Esophagus (tissue), 2 donors: ENCODE measurements at regions not wholly inside any gene's neighbourhood (a gene's known extent, or its start where the extent isn't known, plus 50 kb on each side); places are given as distances from the start of the nearest gene placed in this dataset.
"Not testable (repeated sequence)": the region's sequence is repeated elsewhere in the genome, so short reads cannot be mapped to it uniquely, and the experiment has no call there.

ENCODE experiments used
- H3K27ac ChIP-seq, 2 donors: one replicate each; pipeline ENCODE4 v1.5.1; 2013; ENCODE audit warnings: low read depth in 2 of 2, mild to moderate bottlenecking in 2 of 2, inconsistent platforms in 1 of 2, low read length in 1 of 2, moderate library complexity in 1 of 2
- H3K27me3 ChIP-seq, 2 donors: one replicate each; pipeline ENCODE4 v1.6.1; 2013; ENCODE audit warnings: low read length in 2 of 2, control low read depth in 1 of 2, mild to moderate bottlenecking in 1 of 2; ENCODE audit not compliant: insufficient read depth in 2 of 2, control insufficient read depth in 1 of 2
- H3K36me3 ChIP-seq, 2 donors: one replicate each; pipeline ENCODE4 v1.6.1; 2013; ENCODE audit warnings: low read length in 1 of 2; ENCODE audit not compliant: control insufficient read depth in 2 of 2, insufficient read depth in 2 of 2
- H3K4me1 ChIP-seq, 2 donors: one replicate each; pipeline ENCODE4 v1.6.1; 2013; ENCODE audit warnings: low read length in 1 of 2; ENCODE audit not compliant: control insufficient read depth in 2 of 2, insufficient read depth in 2 of 2
- H3K4me3 ChIP-seq, 2 donors: one replicate each; pipeline ENCODE4 v1.5.1; 2013; ENCODE audit warnings: low read length in 2 of 2, mild to moderate bottlenecking in 2 of 2, low read depth in 1 of 2, moderate library complexity in 1 of 2
- H3K9me3 ChIP-seq, 2 donors: one replicate each; pipeline ENCODE4 v1.6.1; 2013; ENCODE audit warnings: mild to moderate bottlenecking in 2 of 2, low read depth in 1 of 2, low read length in 1 of 2, moderate library complexity in 1 of 2; ENCODE audit not compliant: control insufficient read depth in 2 of 2, insufficient read depth in 1 of 2
- WGBS, 2 donors: extraction: QIAGEN DNeasy Blood & Tissue Kit; methylation state at CpG; one replicate each; pipeline ENCODE4 v1.1.7; 2013; 5-methylcytosine and 5-hydroxymethylcytosine counted together
- donor health status: healthy with polysubstance abuse.
- donor health status: Bipolar disorder and iron deficiency.

GRCh38 chr5:152113401-152113800 is 188.8 kb upstream of the GLRA1 start:
- WGBS, 2 donors: 42 to 59% methylated on average over 2 of the region's 2 CpGs
- Histone ChIP-seq H3K4me3 (no peak overlapping the region), H3K36me3 (no peaks in the 10 kb centered on the region), H3K27me3 (no peaks in the 10 kb centered on the region), H3K4me1 (no peaks in the 10 kb centered on the region), H3K9me3 (no peaks in the 10 kb centered on the region), H3K27ac (no peak overlapping the region)

DNA sequence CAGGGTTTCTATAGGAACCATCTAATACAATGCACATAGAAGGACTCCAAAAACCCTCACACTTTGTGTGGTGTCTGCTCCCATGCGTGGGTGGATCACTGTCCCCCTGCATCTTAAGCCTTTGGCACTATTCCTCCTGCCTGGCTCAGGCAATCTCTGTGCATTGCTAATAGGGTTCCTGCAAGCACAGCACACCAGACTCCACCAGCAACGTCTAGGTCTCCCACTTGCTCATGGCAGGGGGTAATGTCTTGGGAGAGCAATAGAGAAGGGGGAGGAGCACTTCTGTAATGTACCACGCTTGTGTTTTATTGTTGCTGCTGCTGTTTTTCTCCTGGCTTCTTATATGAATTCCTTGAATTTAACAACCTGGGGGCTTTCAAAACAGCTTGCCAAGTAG is 182.6 kb upstream of the GLRA1 start:
- Histone ChIP-seq H3K9me3 (no peaks in the 10 kb centered on the region), H3K27me3 (no peaks in the 10 kb centered on the region), H3K36me3 (no peaks in the 10 kb centered on the region), H3K4me3 (no peak overlapping the region), H3K27ac (no peak overlapping the region), H3K4me1 (no peaks in the 10 kb centered on the region)
- 31 to 33% methylated on average over 3 of the region's 3 CpGs for WGBS, 2 donors

GRCh38 chr5:152106571-152106970 is 181.9 kb upstream of the GLRA1 start:
- H3K36me3 ChIP-seq: no peaks in the 10 kb centered on the region
- no peak overlapping the region for H3K27ac ChIP-seq
- H3K27me3 ChIP-seq: no peaks in the 10 kb centered on the region
- no peak overlapping the region for H3K4me3 ChIP-seq
- no peaks in the 10 kb centered on the region for H3K9me3 ChIP-seq
- no peaks in the 10 kb centered on the region for H3K4me1 ChIP-seq
- 87% methylated on average over 2 of the region's 2 CpGs for WGBS, 2 donors

DNA sequence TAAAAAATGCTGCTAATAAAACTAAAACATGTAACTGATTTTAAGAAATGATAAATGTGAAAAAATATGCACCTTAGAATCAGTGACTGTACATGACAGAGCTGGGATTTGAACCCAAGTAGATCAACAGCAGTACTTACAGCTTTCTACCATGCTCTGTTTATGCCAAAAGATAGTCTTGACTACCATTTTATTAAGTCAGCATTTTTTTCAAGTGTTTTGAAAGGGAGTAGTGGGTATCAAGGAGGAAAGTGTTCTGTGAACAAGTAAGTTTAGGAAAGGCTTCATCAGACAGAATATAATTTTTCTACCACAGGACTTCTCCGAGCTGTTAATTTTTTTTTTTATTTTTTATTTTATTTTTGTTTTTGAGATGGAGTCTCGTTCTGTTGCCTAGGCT is 180.4 kb upstream of the GLRA1 start:
- WGBS, 2 donors: 86 to 87% methylated on average over 2 of the region's 2 CpGs

DNA sequence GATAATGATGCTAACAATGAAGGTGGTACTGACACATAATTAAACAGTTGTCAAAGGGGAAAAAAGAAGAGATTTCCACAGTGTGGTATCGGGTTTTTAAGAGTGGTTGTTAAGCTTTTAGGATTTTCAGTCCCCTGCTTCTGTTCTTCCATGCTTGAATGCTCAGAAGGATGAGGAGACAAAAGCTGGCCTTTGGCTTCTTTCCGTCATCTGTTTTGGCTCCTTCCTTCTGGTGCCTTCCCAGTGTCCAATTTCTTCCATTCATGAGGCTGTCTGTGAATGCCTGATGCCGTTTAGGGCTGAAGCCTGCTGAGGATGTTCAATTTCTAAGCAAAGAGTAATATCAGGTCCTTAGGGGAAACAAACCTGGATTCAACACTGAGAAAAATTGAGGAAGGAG is 179.6 kb upstream of the GLRA1 start:
- 45 to 61% methylated on average over 3 of the region's 3 CpGs for WGBS, 2 donors
- H3K27ac ChIP-seq: no peak overlapping the region
- no peak overlapping the region for H3K4me3 ChIP-seq
- no peaks in the 10 kb centered on the region for H3K4me1 ChIP-seq
- no peaks in the 10 kb centered on the region for H3K27me3 ChIP-seq
- H3K36me3 ChIP-seq: no peaks in the 10 kb centered on the region
- H3K9me3 ChIP-seq: no peaks in the 10 kb centered on the region

More for the DNA sequence above, 180.4 kb upstream of the GLRA1 start:
- no peaks in the 10 kb centered on the region for H3K36me3 ChIP-seq
- H3K27me3 ChIP-seq: no peaks in the 10 kb centered on the region
- no peak overlapping the region for H3K4me3 ChIP-seq
- H3K9me3 ChIP-seq: no peaks in the 10 kb centered on the region
- no peaks in the 10 kb centered on the region for H3K4me1 ChIP-seq
- H3K27ac ChIP-seq: no peak overlapping the region

DNA sequence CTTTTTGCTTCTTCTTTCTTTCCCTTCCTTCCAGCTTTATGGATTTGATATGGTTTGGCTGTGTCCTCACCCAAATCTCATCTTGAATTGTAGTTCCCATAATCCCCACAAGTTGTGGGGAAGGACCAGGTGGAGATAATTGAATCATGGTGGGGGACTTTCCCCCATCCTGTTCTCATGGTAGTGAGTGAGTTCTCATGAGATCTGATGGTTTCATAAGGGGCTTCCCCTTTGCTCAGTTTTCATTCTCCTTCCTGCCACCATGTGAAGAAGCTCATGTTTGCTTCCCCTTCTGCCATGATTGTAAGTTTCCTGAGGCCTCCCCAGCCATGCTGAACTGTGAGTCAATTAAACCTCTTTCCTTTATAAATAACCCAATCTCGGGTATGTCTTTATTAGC is 178.3 kb upstream of the GLRA1 start:
- H3K4me1 ChIP-seq, H3K4me3 ChIP-seq, H3K9me3 ChIP-seq, H3K36me3 ChIP-seq, H3K27ac ChIP-seq, H3K27me3 ChIP-seq: not testable (repeated sequence)
- WGBS, 2 donors: 32 to 44% methylated on average over 1 of the region's 1 CpG

- Histone ChIP-seq H3K36me3 (no peaks in the 10 kb centered on the region), H3K27me3 (no peaks in the 10 kb centered on the region), H3K9me3 (no peaks in the 10 kb centered on the region), H3K4me3 (no peak overlapping the region), H3K27ac (no peak overlapping the region), H3K4me1 (no peaks in the 10 kb centered on the region)
- 78 to 81% methylated on average over 3 of the region's 3 CpGs for WGBS, 2 donors
Measured at GRCh38 chr5:152102057-152102456, 177.4 kb upstream of the GLRA1 start.

GRCh38 chr5:152100462-152100861 is 175.8 kb upstream of the GLRA1 start:
- Histone ChIP-seq H3K36me3 (no peaks in the 10 kb centered on the region), H3K9me3 (no peaks in the 10 kb centered on the region), H3K4me1 (no peaks in the 10 kb centered on the region)

DNA sequence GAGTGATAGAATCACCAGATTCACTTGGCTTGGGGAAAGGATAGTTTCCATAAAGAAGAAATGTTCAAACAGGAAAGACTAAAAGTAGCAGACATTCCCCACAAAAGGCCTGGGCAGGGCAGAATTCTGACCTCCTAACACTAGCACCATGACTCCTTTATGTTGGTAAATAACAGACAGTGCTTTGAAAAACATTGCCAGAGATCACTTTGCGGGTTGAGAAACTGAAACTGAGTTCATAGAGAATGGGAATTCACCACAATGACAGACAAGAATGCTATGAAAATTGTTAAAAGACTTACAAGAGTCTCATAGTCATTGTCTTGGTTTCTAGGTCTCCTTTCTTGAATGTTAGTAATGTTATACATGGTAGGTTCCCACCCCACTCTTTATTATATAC is 172.5 kb upstream of the GLRA1 start:
- WGBS, 2 donors: 54 to 55% methylated on average over 1 of the region's 1 CpG
- H3K4me1 ChIP-seq: no peaks in the 10 kb centered on the region
- no peaks in the 10 kb centered on the region for H3K27me3 ChIP-seq
- H3K9me3 ChIP-seq: no peaks in the 10 kb centered on the region
- H3K36me3 ChIP-seq: no peaks in the 10 kb centered on the region
- no peak overlapping the region for H3K27ac ChIP-seq
- H3K4me3 ChIP-seq: no peak overlapping the region

More at GRCh38 chr5:152100462-152100861, 175.8 kb upstream of the GLRA1 start:
- H3K27ac ChIP-seq: no peak overlapping the region
- no peak overlapping the region for H3K4me3 ChIP-seq
- H3K27me3 ChIP-seq: no peaks in the 10 kb centered on the region

- Histone ChIP-seq H3K9me3 (no peaks in the 10 kb centered on the region), H3K4me3 (no peak overlapping the region), H3K36me3 (no peaks in the 10 kb centered on the region), H3K27ac (no peak overlapping the region), H3K27me3 (no peaks in the 10 kb centered on the region), H3K4me1 (no peaks in the 10 kb centered on the region)
- 51 to 67% methylated on average over 2 of the region's 2 CpGs for WGBS, 2 donors
Measured at GRCh38 chr5:152094716-152095115, 170.1 kb upstream of the GLRA1 start.
